ENCODE measurements at regions not wholly inside any gene's neighbourhood (a gene's known extent, or its start where the extent isn't known, plus 50 kb on each side); places are given as distances from the start of the nearest gene placed in this dataset.
A peak's percentile ranks its signal among the peaks of the same experiment; 100 is the strongest.

- H3K4me1 ChIP-seq (replicated peaks in 1 of 2; ENCODE audit: control insufficient read depth in 2 of 2, insufficient read depth in 2 of 2, low read length in 2 of 2) = no peaks in the 10 kb centered on the region
- H4K20me1 ChIP-seq (replicated peaks; ENCODE audit: control insufficient read depth, insufficient read depth, low read length) = no peaks in the 10 kb centered on the region
- H3K4me3 ChIP-seq = no peak overlapping the region
- H3K27ac ChIP-seq (ENCODE audit: extremely low read depth, low read depth, low read length) = no peak overlapping the region
- WGBS (ENCODE audit: insufficient coverage, low coverage, missing lambda C conversion rate) = 5% methylated on average over 1 of the region's 1 CpG
- no peaks in the 10 kb centered on the region for H3K36me3 ChIP-seq (ENCODE audit: control insufficient read depth, insufficient read depth, low read length)
- no peak for FAIRE-seq
- no peak for TF ChIP-seq PTBP1 (IDR thresholded peaks at IDR 0.05; ENCODE audit: low read depth, low read length)
- TF ChIP-seq ZNF232 (CRISPR knock-in tag; IDR thresholded peaks at IDR 0.05) = no peak
- TF ChIP-seq MAFG (tag; conservative IDR thresholded peaks at IDR 0.05) = no peak
- no peaks in the 10 kb centered on the region for H3K27me3 ChIP-seq (ENCODE audit: control insufficient read depth in 2 of 2, insufficient read depth in 2 of 2, low read length in 2 of 2)
- no peak overlapping the region for H3K9ac ChIP-seq (ENCODE audit: insufficient read depth in 1 of 2, low read depth in 2 of 2, low read length in 2 of 2)
- H3K79me2 ChIP-seq (ENCODE audit: control insufficient read depth, insufficient read depth, low read length) = no peaks in the 10 kb centered on the region
- ATAC-seq = no peak
- no peaks in the 10 kb centered on the region for H3K9me3 ChIP-seq (replicated peaks; ENCODE audit: control insufficient read depth, insufficient read depth, low read depth, low read length)
- no peak for DNase-seq (ENCODE audit: extremely low read depth in 1 of 4, low spot score in 3 of 4)
- H2AFZ ChIP-seq (ENCODE audit: low read depth, low read length) = no peak overlapping the region
- in situ Hi-C loops (cut with MboI) = no loop called here
- ChIA-PET POLR2A (no interaction called here), CTCF (ENCODE audit: low intra/inter-chr PET ratio) (no interaction called here)
- BruUV-seq (replicated peaks) = no TSS peak
- intact Hi-C loops (cut with micrococcal nuclease) = loop anchor here (5.0 kb wide), 1 partner anchor 53 kb away; no protein-coding TSS in a partner anchor
- H3K9me1 ChIP-seq (ENCODE audit: control insufficient read depth, insufficient read depth, low read length) = no peaks in the 10 kb centered on the region
- no peak overlapping the region for H3K4me2 ChIP-seq (ENCODE audit: insufficient read depth, low read length)
Observed at GRCh38 chr2:182594286-182594685, 121.8 kb upstream of the DNAJC10 start.

DNA sequence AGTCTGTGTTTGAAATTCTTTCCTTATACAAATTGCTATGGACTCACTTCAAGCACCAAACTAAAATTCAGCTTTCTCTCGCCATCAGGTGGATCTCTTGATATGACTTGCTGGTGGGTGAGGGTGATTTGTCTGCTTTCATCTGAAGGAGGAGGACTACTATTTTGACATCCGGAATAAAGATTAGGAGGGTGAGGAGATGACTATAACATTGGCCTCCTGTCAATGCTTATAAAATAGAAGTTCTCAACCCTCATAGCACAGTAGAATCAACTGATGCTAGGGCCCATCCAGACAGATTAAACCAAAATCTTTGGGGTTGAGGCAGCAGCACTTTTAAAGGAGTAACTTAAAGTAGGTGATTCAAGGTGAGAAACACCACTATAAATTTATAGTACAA lies 120.4 kb upstream of the DNAJC10 start:
- no peaks in the 10 kb centered on the region for H3K27me3 ChIP-seq (ENCODE audit: control insufficient read depth in 2 of 2, insufficient read depth in 2 of 2, low read length in 2 of 2)
- 0% methylated on average over 2 of the region's 2 CpGs for WGBS (ENCODE audit: insufficient coverage, low coverage, missing lambda C conversion rate)
- no TSS peak for BruUV-seq (replicated peaks)
- H3K4me1 ChIP-seq (replicated peaks in 1 of 2; ENCODE audit: control insufficient read depth in 2 of 2, insufficient read depth in 2 of 2, low read length in 2 of 2) = no peaks in the 10 kb centered on the region
- no peaks in the 10 kb centered on the region for H3K9me1 ChIP-seq (ENCODE audit: control insufficient read depth, insufficient read depth, low read length)
- no peak overlapping the region for H2AFZ ChIP-seq (ENCODE audit: low read depth, low read length)
- ChIA-PET POLR2A (interaction anchor here (0.8 kb wide), 2 partner anchors 9 to 13 kb away, joined by 3 to 5 read pairs; no protein-coding TSS in a partner anchor), CTCF (ENCODE audit: low intra/inter-chr PET ratio) (no interaction called here)
- H3K79me2 ChIP-seq (ENCODE audit: control insufficient read depth, insufficient read depth, low read length) = no peaks in the 10 kb centered on the region
- H3K27ac ChIP-seq (ENCODE audit: extremely low read depth, low read depth, low read length) = no peak overlapping the region
- no peaks in the 10 kb centered on the region for H3K9me3 ChIP-seq (replicated peaks; ENCODE audit: control insufficient read depth, insufficient read depth, low read depth, low read length)
- no peak overlapping the region for H3K9ac ChIP-seq (ENCODE audit: insufficient read depth in 1 of 2, low read depth in 2 of 2, low read length in 2 of 2)
- no peaks in the 10 kb centered on the region for H3K36me3 ChIP-seq (ENCODE audit: control insufficient read depth, insufficient read depth, low read length)
- in situ Hi-C loops (cut with MboI) = no loop called here
- ATAC-seq (no peak), DNase-seq (ENCODE audit: extremely low read depth in 1 of 4, low spot score in 3 of 4) (no peak), FAIRE-seq (no peak)
- intact Hi-C loops (cut with micrococcal nuclease) = no loop called here
- no peaks in the 10 kb centered on the region for H4K20me1 ChIP-seq (replicated peaks; ENCODE audit: control insufficient read depth, insufficient read depth, low read length)
- no peak overlapping the region for H3K4me2 ChIP-seq (ENCODE audit: insufficient read depth, low read length)
- no peak overlapping the region for H3K4me3 ChIP-seq
- TF ChIP-seq EHMT2 (IDR thresholded peaks at IDR 0.05) = no peak
- no peak for TF ChIP-seq XRCC3 (IDR thresholded peaks at IDR 0.05)
- TF ChIP-seq MYNN (IDR thresholded peaks at IDR 0.05) = peak; percentile 98
- TF ChIP-seq MYNN (CRISPR knock-in tag; IDR thresholded peaks at IDR 0.05) = peak; percentile 79; the same call in 1 of the 2 replicates
- TF ChIP-seq BRF2 (IDR thresholded peaks at IDR 0.05; ENCODE audit: borderline replicate concordance, insufficient read depth, insufficient read length) = no peak
- no peak for TF ChIP-seq PML (IDR thresholded peaks at IDR 0.05; ENCODE audit: low read length)
- TF ChIP-seq NFXL1 (CRISPR knock-in tag; IDR thresholded peaks at IDR 0.05) = no peak
- TF ChIP-seq, protein P1, sequence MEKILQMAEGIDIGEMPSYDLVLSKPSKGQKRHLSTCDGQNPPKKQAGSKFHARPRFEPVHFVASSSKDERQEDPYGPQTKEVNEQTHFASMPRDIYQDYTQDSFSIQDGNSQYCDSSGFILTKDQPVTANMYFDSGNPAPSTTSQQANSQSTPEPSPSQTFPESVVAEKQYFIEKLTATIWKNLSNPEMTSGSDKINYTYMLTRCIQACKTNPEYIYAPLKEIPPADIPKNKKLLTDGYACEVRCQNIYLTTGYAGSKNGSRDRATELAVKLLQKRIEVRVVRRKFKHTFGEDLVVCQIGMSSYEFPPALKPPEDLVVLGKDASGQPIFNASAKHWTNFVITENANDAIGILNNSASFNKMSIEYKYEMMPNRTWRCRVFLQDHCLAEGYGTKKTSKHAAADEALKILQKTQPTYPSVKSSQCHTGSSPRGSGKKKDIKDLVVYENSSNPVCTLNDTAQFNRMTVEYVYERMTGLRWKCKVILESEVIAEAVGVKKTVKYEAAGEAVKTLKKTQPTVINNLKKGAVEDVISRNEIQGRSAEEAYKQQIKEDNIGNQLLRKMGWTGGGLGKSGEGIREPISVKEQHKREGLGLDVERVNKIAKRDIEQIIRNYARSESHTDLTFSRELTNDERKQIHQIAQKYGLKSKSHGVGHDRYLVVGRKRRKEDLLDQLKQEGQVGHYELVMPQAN (IDR thresholded peaks at IDR 0.05; ENCODE audit: borderline replicate concordance) = no peak

Measured in K562 (cell line).